GM19397 (cell line): ENCODE measurements at regions not wholly inside any gene's neighbourhood (a gene's known extent, or its start where the extent isn't known, plus 50 kb on each side); places are given as distances from the start of the nearest gene placed in this dataset.

Source experiments
- ATAC-seq: cut with Tn5 transposase; IDR thresholded peaks from one replicate; pipeline ENCODE4 v1.9.1; 2021; ENCODE audit warnings: mild to moderate bottlenecking, moderate library complexity; ENCODE audit not compliant: unreplicated experiment

DNA sequence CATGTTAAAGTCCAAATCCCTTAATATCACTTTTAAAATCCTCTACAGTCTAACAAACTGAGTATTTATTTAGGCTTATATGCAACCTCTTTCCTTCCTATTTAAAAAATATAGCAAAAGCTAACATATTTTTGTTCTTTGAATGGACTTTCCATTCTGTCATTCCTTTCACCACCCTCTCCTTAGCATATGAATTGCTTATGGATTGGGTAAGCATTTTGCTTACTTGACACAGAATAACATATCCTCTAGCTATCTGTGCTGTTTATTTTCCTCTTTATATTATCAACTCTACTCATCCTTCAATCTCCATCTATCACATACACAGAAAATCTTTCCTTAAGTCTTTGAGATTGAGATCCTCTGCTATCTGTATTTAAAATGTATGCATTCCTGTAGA lies 206.1 kb upstream of the NEIL3 start:
- ATAC-seq: no peak

DNA sequence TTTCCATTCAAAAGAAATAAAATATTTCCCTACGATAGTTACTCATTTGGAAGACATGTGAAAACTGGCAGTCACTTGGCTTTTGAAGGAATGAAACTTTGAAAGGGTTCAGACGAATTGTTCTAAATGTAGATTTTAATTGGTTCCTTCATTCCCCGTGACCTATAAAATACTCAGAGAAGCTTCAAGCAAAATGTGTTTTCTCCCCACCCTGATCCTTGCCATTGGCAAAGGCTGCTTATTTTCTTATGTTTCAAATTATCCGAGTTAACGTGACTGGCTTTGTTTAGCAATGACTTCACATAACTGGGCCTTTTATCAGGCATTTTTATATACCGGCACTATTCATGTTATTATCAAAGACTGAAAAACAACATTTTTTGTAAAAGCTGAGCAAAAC lies 204.1 kb upstream of the NEIL3 start:
- ATAC-seq: no peak

DNA sequence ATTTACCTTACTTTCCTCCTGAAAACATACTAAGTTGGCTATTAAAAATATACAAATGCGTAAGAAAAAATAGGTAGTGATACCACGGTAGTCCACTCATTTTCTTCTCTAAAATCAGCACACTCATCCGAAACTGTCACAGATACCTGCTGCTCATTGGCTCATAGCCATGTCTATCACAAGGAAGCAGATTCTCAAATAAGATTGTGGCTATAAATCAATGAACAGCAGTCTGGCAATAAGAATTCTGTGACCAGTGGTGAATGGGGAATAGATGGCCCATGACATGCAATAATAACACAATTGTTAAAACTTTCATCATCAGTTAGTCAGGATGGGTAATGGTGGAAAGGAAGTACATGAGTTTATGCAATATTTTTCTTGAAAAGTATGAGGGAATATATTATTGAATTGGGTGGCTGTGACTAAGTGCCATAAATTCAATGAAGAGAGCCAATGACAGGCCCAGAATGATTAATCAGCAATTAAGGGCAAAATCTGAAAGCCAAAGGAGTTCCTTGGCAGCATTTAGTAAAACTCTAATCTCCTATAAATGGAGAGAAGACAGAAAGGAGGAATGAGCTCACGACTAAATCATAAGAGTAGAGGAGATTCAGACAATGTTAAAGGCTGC lies 202.3 kb upstream of the NEIL3 start:
- no peak for ATAC-seq

DNA sequence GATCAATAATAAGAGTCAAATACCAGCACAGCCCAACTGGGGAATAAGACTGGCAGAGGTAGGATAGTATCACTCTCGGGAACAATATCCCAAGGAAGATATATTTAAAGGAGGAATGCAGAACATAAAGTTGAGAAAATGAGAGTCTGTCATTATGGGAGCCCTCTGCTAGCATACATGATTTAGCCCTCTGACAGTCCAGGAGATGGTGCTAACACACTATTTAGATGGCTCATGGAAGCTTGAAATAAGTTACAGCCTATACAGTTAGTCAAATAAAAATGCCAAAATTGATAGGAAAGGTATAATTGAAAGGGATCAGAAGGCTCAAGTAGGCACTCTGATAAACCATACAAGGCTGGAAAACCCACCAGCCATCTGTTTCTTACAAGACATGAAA lies 201.0 kb upstream of the NEIL3 start:
- no peak for ATAC-seq

DNA sequence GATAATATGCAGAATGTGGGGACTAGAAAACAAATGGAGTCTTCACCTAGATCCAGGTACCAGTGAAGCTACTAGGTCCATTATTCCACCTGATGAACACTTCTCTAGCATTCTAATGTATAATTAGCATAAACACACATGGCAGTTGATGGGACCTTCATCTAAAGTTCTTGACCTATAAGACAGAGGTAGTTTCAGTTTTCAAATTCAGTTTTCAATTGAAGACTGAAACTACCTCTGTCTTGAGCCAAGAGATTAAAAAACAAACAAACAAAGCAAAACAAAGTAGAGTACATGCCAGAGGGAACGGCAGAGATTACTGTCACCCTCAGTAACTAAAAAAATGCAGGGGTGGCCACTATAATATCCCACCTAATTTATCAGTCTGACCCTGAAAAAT lies 199.9 kb upstream of the NEIL3 start:
- ATAC-seq: no peak

DNA sequence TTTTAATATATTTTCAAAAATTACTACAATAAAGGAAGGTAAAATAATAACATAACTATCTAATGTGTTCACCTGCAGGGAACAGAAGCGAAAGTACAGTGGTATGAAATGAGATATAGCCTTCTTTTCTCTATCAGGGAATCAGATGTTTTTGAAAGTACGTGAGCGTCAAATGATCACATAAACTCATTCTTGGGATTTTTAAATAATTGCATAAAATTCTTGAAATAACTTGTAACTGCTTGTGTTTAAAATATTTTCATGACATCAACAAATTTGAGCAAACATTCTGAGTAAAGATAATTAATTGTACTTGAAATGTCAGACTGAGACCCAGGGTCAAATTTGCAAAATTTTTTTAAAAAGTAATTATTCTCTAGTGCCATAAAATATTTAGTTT lies 193.5 kb upstream of the NEIL3 start:
- ATAC-seq: no peak

DNA sequence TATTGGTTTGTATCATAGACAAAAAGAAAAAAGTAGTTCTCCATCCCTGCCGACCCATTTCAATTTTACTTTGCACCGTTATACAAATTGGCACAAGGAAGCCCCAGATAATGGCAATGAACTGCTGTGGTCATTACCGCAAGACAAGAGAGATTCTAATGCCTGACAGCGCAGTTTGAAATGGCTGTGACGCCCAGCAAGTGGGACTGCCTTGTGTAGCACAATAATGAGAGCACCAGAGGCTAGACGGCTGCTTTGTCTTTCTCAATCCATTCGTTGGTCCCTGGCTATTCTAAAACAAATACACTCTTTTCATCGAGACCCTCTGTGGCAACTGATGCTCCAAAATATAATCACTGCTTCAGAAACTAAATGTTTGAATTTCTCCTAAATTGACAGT lies 192.4 kb upstream of the NEIL3 start:
- no peak for ATAC-seq

DNA sequence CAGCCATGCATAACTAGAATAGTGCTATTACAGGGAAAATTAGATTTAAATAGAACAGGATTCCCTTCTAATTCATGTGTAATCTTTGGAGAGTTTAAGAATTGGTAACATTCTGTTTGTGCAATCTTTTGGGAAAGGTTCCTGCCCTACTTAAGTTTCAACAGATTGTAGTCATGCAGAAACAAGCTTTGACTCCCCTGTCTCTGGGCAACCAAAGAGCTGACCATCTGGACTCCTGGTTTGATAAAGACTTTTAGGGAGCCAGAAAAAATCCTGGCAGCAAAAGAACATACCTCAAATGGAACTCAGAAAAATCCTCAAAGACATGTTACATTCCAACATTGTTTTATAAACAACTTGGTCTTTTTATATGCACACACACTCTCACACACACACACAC lies 191.1 kb upstream of the NEIL3 start:
- ATAC-seq: no peak

DNA sequence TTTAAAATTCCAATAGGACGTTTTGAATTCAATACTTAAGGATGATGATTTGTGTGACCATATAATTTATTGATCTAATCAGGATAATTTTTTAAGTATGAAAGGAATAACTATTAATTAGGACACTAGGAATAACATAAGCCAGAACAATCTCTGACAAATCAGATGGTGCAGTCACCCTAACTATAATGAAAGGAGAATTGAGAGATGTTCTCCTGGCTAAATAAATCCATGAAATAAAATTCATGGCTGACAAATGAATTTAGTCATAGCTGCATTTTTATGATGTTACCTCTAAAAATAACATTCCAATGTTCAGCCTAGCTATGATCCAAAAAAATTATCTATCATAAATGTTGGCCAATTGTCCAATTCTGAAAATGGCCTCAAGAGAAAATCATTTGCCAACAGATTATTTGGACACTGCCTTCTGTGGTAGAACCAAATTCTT lies 190.6 kb upstream of the NEIL3 start:
- ATAC-seq: no peak

DNA sequence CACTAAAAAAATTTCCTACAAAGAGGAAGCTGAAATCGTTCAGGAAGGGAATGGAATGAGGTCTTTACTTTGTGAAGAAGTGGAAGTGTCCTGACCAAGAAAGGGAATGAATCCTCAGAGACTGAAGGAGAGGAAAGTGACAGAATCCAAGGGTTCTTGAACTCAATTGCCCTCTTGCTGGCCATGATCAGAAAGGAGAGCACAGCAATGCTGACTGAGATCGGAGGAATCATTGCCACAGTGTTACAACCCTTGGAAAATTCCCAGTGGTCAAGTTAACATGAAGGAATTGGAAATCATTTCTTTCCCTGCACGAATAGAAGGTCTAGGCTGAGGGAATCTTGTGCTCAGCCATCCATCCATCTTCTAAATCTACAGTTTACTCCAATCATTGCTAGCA lies 190.0 kb upstream of the NEIL3 start:
- no peak for ATAC-seq

DNA sequence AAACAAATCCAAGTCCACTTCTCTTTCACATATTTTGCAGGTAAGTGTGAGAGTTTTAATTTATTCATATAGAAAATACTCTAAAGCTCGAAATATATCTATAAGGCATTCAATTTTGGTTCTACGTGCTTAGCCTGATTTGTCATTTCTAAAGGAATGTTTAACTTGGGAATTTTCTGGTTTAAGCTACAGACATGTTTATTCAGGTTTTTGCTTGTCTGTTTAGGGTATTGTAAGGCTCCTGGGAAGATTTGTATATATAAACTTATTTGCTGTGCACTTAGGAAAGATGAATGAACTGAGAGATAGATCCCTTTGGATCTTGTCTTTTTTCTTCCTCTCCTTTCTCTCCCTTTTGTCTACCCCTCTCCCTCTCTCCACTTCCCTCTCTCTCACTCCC lies 185.9 kb upstream of the NEIL3 start:
- ATAC-seq: no peak

DNA sequence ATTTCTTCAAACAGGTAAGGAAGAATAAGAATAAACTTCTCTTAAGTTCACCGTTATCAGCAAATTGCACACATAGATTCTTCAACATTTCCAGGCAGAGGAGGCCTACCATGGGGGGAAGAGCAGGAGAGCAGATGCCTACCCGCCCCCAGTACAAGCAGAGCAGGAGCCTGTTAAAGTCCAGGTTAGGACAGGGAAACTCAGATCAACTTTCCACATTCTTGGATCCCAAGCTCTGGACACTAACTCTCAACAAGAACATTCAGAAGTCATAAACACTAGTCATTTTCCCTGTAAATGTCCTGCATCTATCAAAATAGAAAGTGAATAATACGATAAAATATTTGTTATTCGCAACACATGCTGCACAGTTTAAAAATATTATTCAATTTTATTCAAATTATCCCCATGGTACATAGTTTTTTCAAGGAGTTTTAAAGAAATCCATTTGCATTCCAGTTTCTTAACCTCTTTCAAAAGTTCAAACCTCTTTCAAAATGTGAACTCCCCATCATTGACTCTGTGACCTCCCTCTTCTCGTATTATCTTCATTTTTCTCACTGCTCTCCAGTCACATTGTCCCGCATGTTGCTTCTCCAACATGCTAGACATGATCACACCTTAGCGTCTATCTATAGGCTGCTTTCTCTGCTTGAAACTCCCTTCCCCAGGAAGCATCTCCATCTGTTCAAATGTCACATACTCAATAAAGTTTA lies 185.2 kb upstream of the NEIL3 start:
- no peak for ATAC-seq

DNA sequence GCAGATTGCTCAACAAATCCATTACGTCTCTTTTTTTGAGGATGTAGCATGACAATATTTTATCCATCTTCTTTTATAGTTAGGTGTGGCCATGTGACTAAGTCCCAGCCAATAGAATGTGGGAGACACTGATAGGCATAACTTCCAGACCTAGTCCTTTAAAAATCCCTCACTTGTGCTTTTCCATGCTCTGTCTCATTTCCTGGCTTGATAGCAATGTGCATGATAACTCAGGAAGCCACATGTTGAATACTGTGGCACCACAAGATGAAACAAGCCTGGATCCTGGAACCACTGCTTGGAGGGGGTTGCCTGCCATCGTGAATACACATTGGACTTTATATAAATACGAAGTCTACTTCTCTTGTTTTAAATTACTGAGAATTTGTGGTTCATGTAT lies 184.0 kb upstream of the NEIL3 start:
- no peak for ATAC-seq

DNA sequence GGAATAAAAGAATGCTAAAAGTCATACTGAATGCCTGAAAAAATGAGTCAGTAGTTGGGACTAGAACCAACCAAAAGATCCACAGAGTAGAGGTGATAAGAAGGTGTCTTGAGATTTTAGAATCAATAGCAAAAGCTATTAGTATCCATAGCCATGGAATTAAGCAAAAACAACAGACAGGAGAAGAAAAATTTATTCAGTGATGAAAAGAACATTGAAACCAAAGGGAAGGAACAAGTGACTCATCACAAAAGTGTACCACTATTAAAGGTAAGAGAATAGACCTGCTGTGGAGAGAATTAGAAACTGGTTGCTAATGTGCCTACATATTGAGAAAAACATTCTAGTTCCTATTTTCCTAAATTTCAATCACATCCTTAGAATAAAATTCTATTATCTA lies 182.0 kb upstream of the NEIL3 start:
- no peak for ATAC-seq

DNA sequence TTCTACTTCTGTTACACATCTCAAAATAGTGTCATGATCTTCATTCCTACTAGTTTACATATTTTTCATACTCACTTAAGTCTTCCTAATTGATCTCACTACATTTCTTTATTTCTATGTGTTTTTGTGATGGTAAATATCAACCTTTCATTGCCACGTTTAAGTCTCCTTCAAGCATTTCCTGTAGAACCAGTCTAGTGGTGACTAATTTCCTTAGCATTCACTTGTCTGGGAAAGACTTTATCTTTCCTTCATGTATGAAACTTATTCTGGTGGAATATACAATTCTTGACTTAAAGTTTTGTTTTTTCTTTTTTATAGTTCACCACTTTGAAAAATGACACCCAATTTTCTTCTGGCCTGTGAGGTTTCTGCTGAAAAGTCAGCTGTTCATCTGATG lies 181.4 kb upstream of the NEIL3 start:
- no peak for ATAC-seq

DNA sequence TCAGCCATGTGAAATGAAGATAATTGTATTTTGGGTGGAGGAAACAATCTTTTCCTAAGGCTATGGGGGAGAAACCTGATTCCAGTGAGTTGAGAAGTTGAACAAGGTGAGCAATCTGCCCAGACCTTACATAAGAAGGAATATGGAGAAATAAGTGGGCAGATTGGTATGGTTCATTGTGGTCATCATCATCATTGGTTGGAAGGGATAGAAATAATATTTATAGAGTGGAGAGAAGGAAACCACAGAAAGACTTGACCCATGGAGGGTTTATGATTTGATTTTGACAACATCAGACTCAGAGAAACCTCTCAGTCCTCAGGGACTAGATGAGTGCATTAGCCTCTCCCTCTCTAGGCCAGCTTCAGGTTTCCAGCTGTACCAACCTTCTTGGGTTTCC lies 177.9 kb upstream of the NEIL3 start:
- ATAC-seq: no peak

DNA sequence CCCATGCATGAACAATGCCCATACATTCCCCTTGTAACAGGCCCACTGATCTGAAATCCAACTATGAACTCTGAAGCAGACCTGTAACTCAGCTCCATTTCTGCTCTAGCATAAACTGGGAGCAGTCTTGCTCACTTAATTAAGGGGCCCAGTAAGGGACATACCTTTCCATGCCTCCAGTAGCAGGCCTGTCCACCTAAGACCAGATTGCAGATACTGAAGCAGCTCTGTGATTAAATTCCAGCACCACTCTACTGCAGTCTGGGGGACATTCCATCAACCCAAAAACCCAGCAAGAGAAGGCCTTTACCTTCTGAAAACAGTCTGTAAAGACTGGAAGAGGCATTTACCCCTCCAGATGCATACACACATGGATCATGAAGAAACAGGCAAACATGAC lies 162.0 kb upstream of the NEIL3 start:
- no peak for ATAC-seq

DNA sequence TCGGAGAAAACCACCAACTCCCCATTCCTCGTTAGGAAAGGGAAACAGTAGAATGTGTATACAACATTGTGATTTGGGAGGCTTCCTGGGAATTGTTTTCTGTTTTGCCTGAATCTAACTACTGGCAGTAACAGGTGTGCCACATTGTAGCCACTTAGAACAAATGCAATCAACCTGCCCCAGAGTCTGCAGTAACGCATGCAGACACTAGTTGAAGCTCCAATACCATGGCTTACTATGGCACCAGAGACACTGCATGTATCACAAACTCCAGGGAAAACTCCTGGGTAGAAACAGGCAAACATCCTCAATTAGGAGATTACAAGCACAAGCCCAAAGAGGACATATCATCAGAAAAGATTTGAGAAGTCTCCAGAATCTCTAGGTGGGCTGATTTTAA lies 154.2 kb upstream of the NEIL3 start:
- ATAC-seq: no peak

DNA sequence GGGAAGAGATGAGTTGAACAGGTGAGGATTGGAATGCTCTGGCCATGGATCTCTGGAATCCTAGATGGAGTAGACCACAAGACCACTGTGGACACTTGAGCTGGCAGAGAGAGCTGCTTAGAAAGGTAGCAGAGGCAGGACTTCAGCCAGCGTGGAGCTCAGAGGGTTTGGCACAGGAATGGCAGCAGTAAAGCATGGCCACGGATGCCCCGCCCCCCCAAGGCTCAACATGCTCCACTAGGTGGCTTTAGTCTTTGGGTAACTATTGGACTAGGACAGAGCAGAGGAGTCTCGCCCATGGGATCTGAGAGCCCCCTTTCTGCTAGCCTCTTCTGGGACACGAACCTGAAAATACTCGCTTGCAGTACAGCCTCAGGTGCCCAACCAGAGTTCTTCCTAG lies 150.1 kb upstream of the NEIL3 start:
- no peak for ATAC-seq

DNA sequence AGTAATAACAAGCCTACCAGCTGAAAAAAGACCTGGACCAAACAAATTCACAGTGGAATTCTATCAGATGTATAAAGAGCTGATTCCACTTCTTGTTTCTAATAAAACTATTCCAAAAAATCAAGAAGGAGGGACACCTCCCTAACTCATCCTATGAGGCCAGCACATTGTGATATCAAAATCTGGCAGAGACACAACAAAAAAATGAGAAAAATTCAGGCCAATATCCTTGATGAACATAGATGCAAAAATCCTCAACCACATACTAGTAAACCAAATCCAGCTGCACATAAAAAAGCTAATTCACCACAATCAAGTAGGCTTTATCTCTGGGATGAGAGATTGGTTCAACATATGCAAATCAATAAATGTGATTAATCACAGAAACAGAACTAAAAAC lies 147.9 kb upstream of the NEIL3 start:
- ATAC-seq: no peak

DNA sequence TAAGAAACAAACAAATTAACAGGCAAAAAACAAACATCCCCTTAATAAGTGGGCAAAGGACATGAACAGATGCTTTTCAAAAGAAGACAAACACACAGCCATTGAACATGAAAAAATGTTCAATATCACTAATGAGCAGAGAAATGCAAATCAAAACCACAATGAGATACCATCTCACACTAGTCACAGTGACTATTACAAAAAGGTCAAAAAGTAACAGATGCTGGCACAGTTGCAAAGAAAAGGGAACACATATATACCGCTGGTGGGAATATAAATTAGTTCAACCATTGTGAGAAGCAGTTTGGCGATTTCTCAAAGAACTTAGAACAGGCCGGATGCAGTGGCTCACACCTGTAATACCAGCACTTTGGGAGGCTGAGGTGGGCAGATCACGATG lies 146.1 kb upstream of the NEIL3 start:
- ATAC-seq: no peak

DNA sequence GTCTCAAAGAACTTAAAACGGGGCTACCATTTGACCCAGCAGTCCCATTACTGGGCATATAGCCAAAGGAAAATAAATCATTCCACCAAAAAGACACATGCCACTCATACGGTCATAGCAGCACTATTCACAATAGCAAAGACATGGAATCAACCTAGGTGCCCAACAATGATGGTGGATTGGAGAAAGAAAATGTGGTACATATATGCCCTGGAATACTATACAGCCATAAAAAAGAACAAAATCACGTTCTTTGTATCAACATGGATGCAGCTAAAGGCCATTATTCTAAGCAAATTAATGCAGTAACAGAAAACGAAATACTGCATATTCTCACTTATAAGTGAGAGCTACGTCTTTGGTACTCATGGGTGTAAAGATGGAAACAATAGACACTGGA lies 138.1 kb upstream of the NEIL3 start:
- ATAC-seq: no peak

DNA sequence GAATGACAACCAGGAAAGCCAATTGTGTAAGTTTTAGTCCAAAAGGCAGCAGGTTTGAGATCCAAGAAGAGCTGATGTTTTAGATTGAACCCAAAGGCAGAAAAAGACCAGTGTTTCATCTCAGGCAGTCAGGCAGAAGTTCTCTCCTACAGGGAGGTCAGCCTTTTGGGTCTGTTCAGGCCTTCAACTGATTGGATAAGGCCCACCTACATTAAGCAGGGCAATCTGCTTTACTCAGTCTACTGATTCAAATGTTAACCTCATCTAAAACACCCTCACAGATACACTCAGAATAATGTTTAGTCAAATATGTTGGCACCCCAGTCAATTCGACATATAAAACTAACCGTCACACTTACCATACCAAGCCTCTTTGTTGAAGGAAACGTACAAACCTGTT lies 134.2 kb upstream of the NEIL3 start:
- no peak for ATAC-seq
